H1 (cell line): ENCODE measurements at regions not wholly inside any gene's neighbourhood (a gene's known extent, or its start where the extent isn't known, plus 50 kb on each side); places are given as distances from the start of the nearest gene placed in this dataset.

ENCODE experiments used
- CTCF ChIA-PET: fragments of 300-600 bp; sonication (Branson Sonifier 250); formaldehyde crosslinking; loops from one replicate; lab custom pipeline; 2021; ENCODE audit not compliant: partially characterized antibody; lab: Charles Lee
- POLR2A ChIA-PET: fragments of 300-600 bp; sonication (Branson Sonifier 250); formaldehyde crosslinking; loops from one replicate; lab custom pipeline; 2021; ENCODE audit warnings: inconsistent platforms; ENCODE audit not compliant: partially characterized antibody; lab: Charles Lee
- DNase-seq, 2 experiments: peaks; one replicate each; pipeline versions ENCODE4 v3.0.0 to v3.0.0-alpha.2; 2010 to 2022; ENCODE audit warnings: low spot score in 2 of 2, low read depth in 1 of 2, mixed read lengths in 1 of 2
- FAIRE-seq: peaks from 2 replicates; lab custom pipeline; 2011; peaks lifted over from hg19 to GRCh38; lab: Jason Lieb, UNC
- H2AFZ ChIP-seq: 2 replicates; pipeline ENCODE4 v1.8.1; 2012; ENCODE audit warnings: low read length, inconsistent platforms
- H2AK5ac ChIP-seq: 2 replicates; pipeline ENCODE4 v1.6.1; 2013; ENCODE audit warnings: low read depth, low read length
- H2BK120ac ChIP-seq: replicated peaks from 2 replicates; pipeline ENCODE3; 2013; ENCODE audit warnings: low read depth, low read length, inconsistent platforms
- H2BK12ac ChIP-seq: 2 replicates; pipeline ENCODE4 v1.6.1; 2013; ENCODE audit warnings: low read depth, low read length
- H2BK15ac ChIP-seq: 2 replicates; pipeline ENCODE4 v1.6.1; 2013; ENCODE audit warnings: low read length
- H2BK20ac ChIP-seq: 2 replicates; pipeline ENCODE4 v1.6.1; 2013; ENCODE audit warnings: low read length
- H2BK5ac ChIP-seq: 2 replicates; pipeline ENCODE4 v1.6.1; 2013; ENCODE audit warnings: low read depth, low read length
- H3K14ac ChIP-seq: 2 replicates; pipeline ENCODE4 v1.6.1; 2013; ENCODE audit warnings: inconsistent platforms; ENCODE audit not compliant: insufficient read length
- H3K18ac ChIP-seq: 2 replicates; pipeline ENCODE4 v1.6.1; 2013; ENCODE audit warnings: low read length; ENCODE audit errors: extremely low read depth
- H3K23ac ChIP-seq: 2 replicates; pipeline ENCODE4 v1.6.1; 2013; ENCODE audit warnings: inconsistent platforms; ENCODE audit not compliant: insufficient read length
- H3K23me2 ChIP-seq: 2 replicates; pipeline ENCODE4 v1.6.1; 2013; ENCODE audit warnings: low read depth, low read length
- H3K27ac ChIP-seq: 2 replicates; pipeline ENCODE4 v1.6.1; 2011; ENCODE audit warnings: low read depth, low read length, inconsistent platforms
- H3K27me3 ChIP-seq, 4 experiments: replicated peaks in 1 of 4; 1 replicate in 1 of 4; 2 replicates in 3 of 4; pipeline versions ENCODE4 v1.6.1 to v1.8.1; 2011 to 2013; ENCODE audit warnings: low read length in 3 of 4, mild to moderate bottlenecking in 3 of 4, inconsistent platforms in 2 of 4, mixed read lengths in 2 of 4, moderate library complexity in 1 of 4; ENCODE audit not compliant: control insufficient read depth in 3 of 4, insufficient read depth in 3 of 4; ENCODE audit errors: extremely low read depth in 1 of 4
- H3K36me3 ChIP-seq, 4 experiments: 2 replicates each; pipeline versions ENCODE4 v1.6.1 to v1.8.1; 2011 to 2013; ENCODE audit warnings: mild to moderate bottlenecking in 4 of 4, low read length in 3 of 4, moderate library complexity in 2 of 4, control low read depth in 1 of 4, inconsistent platforms in 1 of 4; ENCODE audit not compliant: insufficient read depth in 4 of 4, control insufficient read depth in 2 of 4
- H3K4ac ChIP-seq: replicated peaks from 2 replicates; pipeline ENCODE3; 2013; ENCODE audit warnings: low read length, low read depth, mixed read lengths, inconsistent platforms; ENCODE audit not compliant: insufficient read length
- H3K4me1 ChIP-seq, 4 experiments: replicated peaks in 1 of 4; 1 replicate in 1 of 4; 2 replicates in 3 of 4; pipeline versions ENCODE4 v1.6.1 to v1.8.1; 2011 to 2013; ENCODE audit warnings: low read length in 3 of 4, inconsistent platforms in 2 of 4, mixed read lengths in 1 of 4; ENCODE audit not compliant: insufficient read depth in 4 of 4, control insufficient read depth in 3 of 4
- H3K4me2 ChIP-seq, 2 experiments: 2 replicates each; pipeline versions ENCODE4 v1.6.1 to v1.8.1; 2011 to 2013; ENCODE audit warnings: low read depth in 2 of 2, low read length in 2 of 2, control low read depth in 1 of 2, inconsistent platforms in 1 of 2, mild to moderate bottlenecking in 1 of 2; ENCODE audit not compliant: insufficient read depth in 1 of 2
- H3K4me3 ChIP-seq, 4 experiments: fragments of 200-600, 300-600 bp in 1 of 4; sonication (generic), shearing (Covaris generic), sonication (Bioruptor Twin) in 1 of 4; 2 replicates each; pipeline versions ENCODE4 v1.5.1 to v1.8.1; 2011 to 2016; ENCODE audit warnings: low read length in 4 of 4, low read depth in 3 of 4, control low read depth in 2 of 4, inconsistent platforms in 2 of 4, mild to moderate bottlenecking in 2 of 4, mixed read lengths in 1 of 4, moderate library complexity in 1 of 4; ENCODE audit not compliant: insufficient read depth in 2 of 4; ENCODE audit errors: extremely low read depth in 1 of 4
- H3K56ac ChIP-seq: replicated peaks from 2 replicates; pipeline ENCODE3; 2013; ENCODE audit warnings: low read depth, mild to moderate bottlenecking, mixed read lengths, low read length, inconsistent platforms; ENCODE audit not compliant: insufficient read length
- H3K79me1 ChIP-seq: 2 replicates; pipeline ENCODE4 v1.6.1; 2013; ENCODE audit warnings: low read depth, low read length, control low read depth
- H3K79me2 ChIP-seq, 2 experiments: 2 replicates each; pipeline versions ENCODE4 v1.6.1 to v1.8.1; 2012 to 2013; ENCODE audit warnings: low read length in 2 of 2, mild to moderate bottlenecking in 2 of 2, inconsistent platforms in 1 of 2; ENCODE audit not compliant: insufficient read depth in 2 of 2, control insufficient read depth in 1 of 2
- H3K9ac ChIP-seq, 4 experiments: replicated peaks in 1 of 4; 1 replicate in 1 of 4; 2 replicates in 3 of 4; pipeline versions ENCODE4 v1.6.1 to v1.8.1; 2011 to 2013; ENCODE audit warnings: low read depth in 3 of 4, low read length in 3 of 4, control low read depth in 2 of 4, mild to moderate bottlenecking in 2 of 4, moderate library complexity in 2 of 4, inconsistent platforms in 1 of 4; ENCODE audit errors: extremely low read depth in 1 of 4
- H3K9me3 ChIP-seq, 2 experiments: 2 replicates each; pipeline versions ENCODE4 v1.6.1 to v1.8.1; 2012 to 2013; ENCODE audit warnings: mild to moderate bottlenecking in 2 of 2, moderate library complexity in 2 of 2, control low read depth in 1 of 2, inconsistent platforms in 1 of 2, low read depth in 1 of 2, low read length in 1 of 2, mixed read lengths in 1 of 2; ENCODE audit not compliant: insufficient read depth in 2 of 2
- H4K20me1 ChIP-seq, 2 experiments: replicated peaks in 1 of 2; 2 replicates each; pipeline versions ENCODE3 to v1.8.1; 2011 to 2013; ENCODE audit warnings: inconsistent platforms in 2 of 2, low read length in 2 of 2, mild to moderate bottlenecking in 1 of 2; ENCODE audit not compliant: insufficient read depth in 2 of 2, control insufficient read depth in 1 of 2
- H4K5ac ChIP-seq: 2 replicates; pipeline ENCODE4 v1.6.1; 2013; ENCODE audit warnings: low read length, low read depth, mixed read lengths, inconsistent platforms; ENCODE audit not compliant: insufficient read length
- H4K8ac ChIP-seq: 2 replicates; pipeline ENCODE4 v1.8.0; 2013; ENCODE audit warnings: mild to moderate bottlenecking, moderate library complexity, low read length, inconsistent platforms; ENCODE audit not compliant: insufficient read depth; ENCODE audit errors: extremely low read depth
- H4K91ac ChIP-seq: replicated peaks from 2 replicates; pipeline ENCODE3; 2013; ENCODE audit warnings: low read length, mixed read lengths, inconsistent platforms; ENCODE audit not compliant: insufficient read length
- ATF3 ChIP-seq: IDR thresholded peaks from 2 replicates; pipeline ENCODE4 v1.6.1; 2011; ENCODE audit warnings: low read depth, mild to moderate bottlenecking, low read length; ENCODE audit not compliant: insufficient read depth
- BACH1 ChIP-seq: IDR thresholded peaks from 2 replicates; pipeline ENCODE4 v1.6.1; 2012; ENCODE audit warnings: low read length, improper control_type of control experiment
- CREB1 ChIP-seq: IDR thresholded peaks from 2 replicates; pipeline ENCODE4 v1.6.1; 2012; ENCODE audit warnings: inconsistent platforms
- MAFK ChIP-seq: IDR thresholded peaks from 2 replicates; pipeline ENCODE4 v1.6.1; 2012; ENCODE audit warnings: low read depth, mild to moderate bottlenecking, improper control_type of control experiment, low read length
- MAX ChIP-seq: IDR thresholded peaks from 2 replicates; pipeline ENCODE4 v1.6.1; 2012; ENCODE audit warnings: inconsistent platforms
- NRF1 ChIP-seq: IDR thresholded peaks from 2 replicates; pipeline ENCODE4 v1.6.1; 2011; ENCODE audit warnings: mild to moderate bottlenecking, low read depth, low read length, improper control_type of control experiment
- WGBS, 2 experiments: shearing (Covaris generic) in 1 of 2; methylation state at CpG; one replicate each; pipeline versions ENCODE4 v1.1.6 to v1.1.7; 2013 to 2015; ENCODE audit warnings: low lambda C conversion rate in 2 of 2, mixed read lengths in 2 of 2, inconsistent platforms in 1 of 2, low coverage in 1 of 2, missing lambda C conversion rate in 1 of 2; ENCODE audit not compliant: insufficient replicate concordance in 2 of 2, insufficient coverage in 1 of 2, insufficient read length in 1 of 2; ENCODE audit errors: extremely low coverage in 1 of 2, missing lambda C conversion rate in 1 of 2; 5-methylcytosine and 5-hydroxymethylcytosine counted together

GRCh38 chr15:77557144-77557543 is 75.6 kb downstream of the LINGO1 start:
- Histone ChIP-seq H3K4ac (no peak overlapping the region), H3K9me3 (no peaks in the 10 kb centered on the region), H3K14ac (no peak overlapping the region), H2BK5ac (0 out of 2 replicates have a peak overlapping the region, but pooled peaks have one; percentile 39), H3K23ac (no peak overlapping the region), H2BK12ac (0 out of 2 replicates have a peak overlapping the region, but pooled peaks have one; percentile 50), H3K4me1 (peaks cover 0 to 9% (median 5%) of the 10 kb centered on the region in 4 experiments; a peak in 6 of 7 replicates), H4K20me1 (no peaks in the 10 kb centered on the region), H3K27me3 (no peaks in the 10 kb centered on the region), H3K4me3 (no peak overlapping the region), H2BK120ac (no peak overlapping the region), H2AFZ (no peak overlapping the region), H2BK15ac (peak overlapping the region; percentile 34), H4K8ac (no peak overlapping the region), H2AK5ac (peak overlapping the region; percentile 82; the same call in 1 of the 2 replicates), H4K5ac (no peak overlapping the region), H3K4me2 (peak overlapping the region; percentile 0 to 16; a peak in 1 of 4 replicates), H3K79me1 (no peaks in the 10 kb centered on the region), H3K27ac (no peak overlapping the region), H4K91ac (no peak overlapping the region), H3K18ac (peak overlapping the region; percentile 90), H3K9ac (no peak overlapping the region), H3K56ac (no peak overlapping the region), H3K23me2 (peaks cover 4% of the 10 kb centered on the region; the same call in 1 of the 2 replicates), H3K79me2 (no peaks in the 10 kb centered on the region), H2BK20ac (peak overlapping the region; percentile 87; the same call in 1 of the 2 replicates), H3K36me3 (no peaks in the 10 kb centered on the region)
- CTCF ChIA-PET: interaction anchor here (0.7 to 1.8 kb wide), 4 partner anchors 14 to 76 kb away, joined by 3 to 12 read pairs (median 4); no protein-coding TSS in a partner anchor
- TF ChIP-seq MAX: 0 out of 2 replicates have a peak, but pooled peaks have one; percentile 19
- TF ChIP-seq CREB1: no peak
- TF ChIP-seq MAFK: no peak
- no peak for TF ChIP-seq ATF3
- no peak for TF ChIP-seq BACH1
- TF ChIP-seq NRF1: no peak
- POLR2A ChIA-PET: interaction anchor here (1.1 to 1.3 kb wide), 2 partner anchors 9 to 11 kb away, joined by 3 to 4 read pairs; no protein-coding TSS in a partner anchor
- WGBS, 2 experiments: 62% methylated on average over 10 of the region's 10 CpGs; no CpG with 5 or more reads in 1 of the 2 experiments
- DNase-seq: no peak
- no peak for FAIRE-seq
